Eye (tissue), 1 donor: ENCODE measurements at regions not wholly inside any gene's neighbourhood (a gene's known extent, or its start where the extent isn't known, plus 50 kb on each side); places are given as distances from the start of the nearest gene placed in this dataset.

Experiments
- DNase-seq: peaks from one replicate; pipeline ENCODE4 v3.0.0-alpha.2; 2015

DNA sequence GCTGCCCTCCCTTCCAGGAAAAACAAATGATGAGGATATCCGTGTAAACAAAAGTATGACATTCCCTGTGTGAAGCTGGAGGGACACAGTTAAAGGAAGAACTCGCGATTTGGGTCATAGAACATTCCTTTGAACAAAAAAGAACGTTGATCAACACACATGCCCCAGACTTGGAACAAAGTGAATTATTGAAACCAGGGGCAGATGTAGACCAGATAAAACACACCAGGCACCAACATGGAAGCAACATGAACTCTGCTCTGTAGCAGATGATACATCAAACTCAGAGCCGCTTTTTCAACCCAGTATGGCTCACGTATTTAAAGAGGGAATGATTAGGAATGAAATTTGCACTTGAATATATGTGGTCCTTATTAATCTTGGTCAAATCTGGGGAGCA is 206.5 kb downstream of the TMEM182 start:
- no peak for DNase-seq

GRCh38 chr2:102971701-102972100 is 209.9 kb downstream of the TMEM182 start:
- no peak for DNase-seq

DNA sequence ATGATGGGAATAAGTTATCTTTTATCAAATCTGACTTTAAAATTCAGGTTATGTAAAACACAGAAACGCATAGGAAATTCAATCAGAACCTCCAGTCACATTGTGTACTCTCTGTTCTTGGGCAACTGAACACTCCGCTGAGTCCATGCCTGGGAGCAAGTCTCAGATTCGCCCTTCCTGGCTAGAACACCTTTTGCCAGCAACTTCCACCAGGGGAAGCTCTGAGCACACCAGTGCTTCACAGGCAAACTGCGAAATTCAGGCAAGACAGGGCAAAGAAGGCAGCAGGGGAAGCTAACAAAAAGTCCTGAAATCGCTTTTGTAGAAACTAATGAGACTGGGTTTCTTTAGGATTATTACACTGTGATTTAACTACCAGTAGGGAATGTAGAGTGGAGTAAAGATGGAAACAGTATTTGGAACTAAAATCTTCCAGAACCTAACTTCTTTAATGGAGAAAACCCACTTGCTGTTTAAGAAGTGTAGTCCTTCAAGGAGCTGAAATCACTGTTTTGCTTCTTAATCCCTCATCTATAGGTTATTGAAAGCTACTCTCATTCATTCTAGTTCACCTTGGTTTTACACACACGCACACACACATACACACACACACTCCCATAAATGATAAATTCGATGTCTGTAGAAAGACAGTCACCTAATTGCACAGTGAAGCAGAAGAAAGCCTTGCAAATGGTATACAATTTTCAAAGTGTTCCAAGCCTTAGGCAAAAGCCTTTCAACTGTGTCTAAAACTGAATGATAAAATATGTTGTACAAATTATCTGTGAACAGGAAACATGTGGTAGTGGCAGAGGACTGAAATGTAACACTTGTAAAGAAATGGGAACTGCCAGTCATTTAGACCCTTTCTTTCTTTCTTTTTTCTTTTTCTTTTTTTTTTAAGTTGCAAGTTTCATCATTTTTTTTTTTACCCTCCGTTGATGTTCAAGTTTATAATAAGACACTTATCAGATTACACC is 214.5 kb downstream of the TMEM182 start:
- peak; percentile 85 for DNase-seq

DNA sequence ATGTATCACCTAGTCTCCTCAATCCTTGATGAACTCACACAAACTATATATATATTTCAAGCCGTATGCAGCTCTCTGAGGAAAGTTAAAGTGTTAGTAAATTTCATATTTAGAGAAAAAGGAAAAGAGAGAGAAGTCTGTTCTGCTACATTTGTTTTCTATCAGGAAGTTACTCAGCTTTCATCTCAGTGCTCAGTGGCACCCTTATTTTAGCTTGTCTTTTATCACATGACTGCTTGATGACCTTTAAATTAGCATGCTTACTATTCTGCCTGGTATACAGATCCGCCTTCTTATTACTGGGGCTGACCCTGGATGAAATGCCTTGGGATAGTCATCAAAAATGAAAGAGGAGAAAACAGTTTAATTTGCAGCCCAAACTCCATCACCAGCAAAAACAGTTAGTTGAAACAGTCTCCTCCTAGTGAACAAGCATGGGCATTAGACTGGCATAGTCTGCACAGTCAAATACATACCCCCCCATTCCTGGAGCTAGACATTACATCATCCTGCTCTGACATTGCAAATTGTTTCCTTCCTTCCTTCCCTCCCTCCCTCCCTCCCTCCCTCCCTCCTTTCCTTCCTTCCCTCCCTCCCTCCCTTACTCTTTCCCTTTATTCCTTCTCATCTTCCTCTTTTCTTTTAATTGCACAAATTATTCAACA is 215.7 kb downstream of the TMEM182 start:
- DNase-seq = no peak

GRCh38 chr2:102978091-102978490 is 216.3 kb downstream of the TMEM182 start:
- DNase-seq = no peak

DNA sequence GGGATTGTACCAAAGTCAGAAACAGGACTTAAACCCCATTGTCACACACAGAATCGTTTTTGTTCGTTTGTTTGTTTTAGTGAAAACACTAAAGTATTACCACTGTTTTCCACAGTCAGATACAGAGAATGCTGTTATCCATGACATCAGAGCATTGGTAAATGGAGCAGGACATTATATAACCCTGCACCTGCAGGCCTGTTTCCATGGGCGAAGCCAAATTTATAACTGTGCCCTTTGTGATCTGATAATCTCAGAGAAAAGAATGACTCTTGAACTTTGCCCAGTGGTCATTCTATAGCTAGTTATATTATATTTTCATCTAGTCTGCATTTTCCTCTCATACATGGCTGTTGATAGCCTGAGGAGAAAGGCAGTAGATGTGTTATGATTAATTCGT is 217.6 kb downstream of the TMEM182 start:
- no peak for DNase-seq

- DNase-seq = peak; percentile 13
Observed at GRCh38 chr2:102983786-102984185, 222.0 kb downstream of the TMEM182 start.

DNA sequence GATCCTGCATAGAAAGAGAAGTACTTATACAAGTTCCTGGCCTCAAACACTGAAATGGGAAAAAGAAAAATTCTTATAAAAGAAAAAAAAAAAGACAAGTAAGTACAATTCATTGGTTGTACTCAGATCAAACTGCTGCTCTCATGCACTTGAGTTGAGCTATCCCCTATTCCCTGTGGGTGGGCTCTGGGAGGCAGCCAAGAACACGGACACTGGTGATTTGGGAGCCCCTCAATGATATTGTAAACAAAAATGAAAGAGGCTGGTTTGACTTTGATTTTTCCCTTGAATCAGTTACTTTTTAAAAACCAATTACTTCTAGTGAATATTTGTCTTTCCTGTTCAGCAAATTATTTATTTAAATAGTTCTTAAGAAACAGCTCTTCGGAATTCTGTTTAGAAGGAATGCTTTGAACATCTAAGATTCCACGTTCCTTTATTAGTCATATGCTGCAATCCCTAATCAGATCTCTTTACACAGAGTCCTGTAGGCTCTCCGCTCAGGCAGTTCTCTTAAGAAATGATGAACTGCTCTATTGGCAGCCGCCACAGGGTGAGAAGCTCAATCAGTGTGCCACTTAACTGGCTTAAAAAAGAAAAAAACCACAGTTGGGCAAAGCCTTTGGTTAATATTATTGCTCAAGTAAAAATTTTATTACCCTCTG is 225.1 kb downstream of the TMEM182 start:
- DNase-seq = no peak

DNA sequence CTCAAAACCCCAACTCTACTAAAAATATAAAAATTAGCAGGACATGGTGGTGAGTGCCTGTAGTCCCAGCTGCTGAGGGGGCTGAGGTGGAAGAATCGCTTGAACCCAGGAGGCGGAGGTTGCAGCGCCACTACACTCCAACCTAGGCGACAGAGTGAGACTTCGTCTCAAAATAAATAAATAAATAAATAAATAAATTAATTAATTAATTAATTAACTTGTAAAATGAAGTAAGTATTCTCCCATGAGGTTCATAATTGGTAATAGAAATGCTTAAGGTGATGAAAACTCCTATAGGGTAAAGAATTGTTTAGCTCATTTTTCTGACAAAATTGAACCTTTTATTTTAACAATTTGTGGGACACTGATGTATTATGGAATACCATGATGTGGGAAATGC is 230.8 kb downstream of the TMEM182 start:
- DNase-seq = no peak

- DNase-seq = no peak
Observed at GRCh38 chr2:102999958-103000357, 238.1 kb downstream of the TMEM182 start.

GRCh38 chr2:103002954-103003353 is 241.1 kb downstream of the TMEM182 start:
- DNase-seq = no peak

- DNase-seq = no peak
Observed at GRCh38 chr2:103003750-103004260, 242.0 kb downstream of the TMEM182 start.

DNA sequence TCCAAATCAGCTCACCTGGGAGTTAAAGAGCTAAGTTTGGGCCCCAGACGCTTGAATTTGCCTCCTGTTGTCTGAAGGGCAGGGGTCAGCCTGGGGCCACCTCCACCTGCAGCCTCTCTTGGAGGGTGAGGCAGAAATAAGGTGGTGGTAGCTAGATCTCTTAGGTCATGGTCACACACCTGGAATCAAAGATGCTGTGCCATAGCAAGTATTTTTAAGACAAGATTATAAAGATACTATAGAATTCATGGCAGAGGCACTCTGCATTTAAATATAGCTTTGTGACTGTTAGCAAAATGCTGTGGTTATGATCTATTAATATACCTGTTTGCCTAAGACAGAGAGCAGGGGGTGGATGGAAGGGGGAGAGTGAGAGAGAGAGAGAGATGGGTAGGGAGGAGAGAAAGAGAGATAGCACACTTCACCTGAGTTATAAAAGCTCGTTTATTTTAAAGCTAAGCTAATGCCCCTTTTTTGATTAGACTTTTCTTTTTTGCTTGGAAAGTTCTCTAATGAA is 242.7 kb downstream of the TMEM182 start:
- no peak for DNase-seq

DNA sequence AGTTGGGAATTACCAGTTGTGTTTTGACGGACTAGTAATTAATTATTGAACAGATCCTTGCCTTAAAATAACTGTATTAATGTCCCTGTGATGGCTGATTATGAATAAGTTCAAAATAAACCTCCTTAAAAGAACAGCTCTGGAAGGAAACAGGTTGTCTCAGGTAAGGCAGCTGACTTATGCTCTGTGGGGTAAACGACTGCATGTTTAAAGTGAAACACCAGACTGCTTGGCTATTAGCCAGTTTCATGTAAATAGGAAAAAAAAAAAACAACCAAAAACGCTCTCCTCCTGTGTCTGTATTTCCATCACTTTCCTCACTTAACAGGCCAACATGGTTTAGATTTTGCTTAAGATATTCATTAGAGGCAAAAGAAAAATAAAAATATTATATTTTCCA is 243.6 kb downstream of the TMEM182 start:
- no peak for DNase-seq

- no peak for DNase-seq
Observed at GRCh38 chr2:103007086-103007485, 245.3 kb downstream of the TMEM182 start.

GRCh38 chr2:103008586-103008985 is 246.8 kb downstream of the TMEM182 start:
- peak; percentile 12 for DNase-seq

DNA sequence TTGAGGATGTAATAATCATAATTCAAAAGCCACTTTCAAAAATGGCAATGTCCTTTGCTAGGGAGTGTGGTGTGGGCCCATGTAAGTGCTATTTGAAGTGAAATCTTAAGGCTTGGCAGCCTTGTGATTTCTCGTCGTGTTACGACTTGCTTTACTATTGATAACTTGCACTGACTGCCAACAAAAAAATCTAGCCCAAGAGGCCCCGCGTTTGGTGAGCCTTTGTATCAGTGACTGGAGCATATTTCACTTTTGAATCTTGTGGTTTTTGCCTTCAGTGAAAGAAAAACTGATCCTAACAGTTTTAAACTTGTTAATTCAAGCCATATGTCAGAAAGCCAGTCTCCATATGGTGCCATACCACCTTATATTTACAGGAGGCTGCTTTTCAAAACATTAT is 248.0 kb downstream of the TMEM182 start:
- peak; percentile 41 for DNase-seq

DNA sequence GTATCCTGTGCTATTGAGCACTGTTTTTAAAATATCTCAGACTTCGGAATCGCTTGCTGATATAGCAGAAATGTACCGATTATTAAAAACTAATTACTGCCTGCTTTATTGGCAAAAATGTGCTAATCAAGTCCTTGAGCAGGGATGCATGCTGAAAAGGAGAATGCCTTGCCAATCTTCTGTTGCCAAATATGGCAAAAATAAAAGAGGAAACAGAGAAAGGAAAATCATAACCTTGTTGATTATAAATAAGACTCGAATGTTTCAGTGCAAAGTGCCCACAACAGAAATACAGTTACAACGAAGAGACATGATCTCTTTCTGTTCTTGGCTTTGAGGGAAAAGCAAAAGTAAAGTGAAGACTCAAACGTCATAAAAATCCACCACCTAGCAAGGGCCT is 248.5 kb downstream of the TMEM182 start:
- DNase-seq = peak; percentile 6

DNA sequence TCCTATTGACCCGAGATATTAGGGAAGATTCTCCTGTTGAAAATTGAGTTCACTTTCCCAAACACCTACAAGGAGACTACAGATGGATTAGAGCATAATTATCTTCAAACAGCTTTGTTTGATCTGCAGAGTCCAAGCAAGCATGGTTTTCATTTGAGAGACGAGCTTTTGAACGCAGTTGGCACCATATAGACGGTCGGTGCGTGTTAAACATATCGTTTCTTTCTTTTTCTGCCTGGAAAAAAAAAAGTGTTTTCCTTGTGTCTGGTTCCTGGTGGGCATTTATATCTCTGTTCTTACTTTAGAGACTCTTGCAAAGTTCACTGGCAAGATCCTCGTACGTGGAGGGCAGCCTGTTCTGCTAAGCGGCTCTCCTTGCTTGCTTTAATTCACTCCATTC is 248.9 kb downstream of the TMEM182 start:
- DNase-seq = no peak

DNA sequence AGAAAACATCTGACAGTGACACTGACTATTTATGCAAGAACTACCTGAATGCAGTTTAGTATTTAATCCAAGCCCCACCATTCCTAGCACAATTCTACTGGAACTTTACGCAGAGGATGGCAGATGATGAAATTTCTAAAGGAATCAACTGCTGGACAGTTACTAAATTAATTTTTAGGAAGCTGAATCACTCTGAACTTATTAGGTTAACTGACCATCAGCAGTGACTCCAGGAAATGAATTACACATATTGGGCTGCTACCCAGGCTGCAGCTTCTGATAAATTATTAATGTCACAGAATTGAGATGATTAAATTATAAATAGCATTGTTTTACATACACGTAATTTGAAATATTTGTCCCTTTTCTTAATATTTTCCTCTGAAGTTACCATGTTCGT is 250.8 kb downstream of the TMEM182 start:
- no peak for DNase-seq

DNA sequence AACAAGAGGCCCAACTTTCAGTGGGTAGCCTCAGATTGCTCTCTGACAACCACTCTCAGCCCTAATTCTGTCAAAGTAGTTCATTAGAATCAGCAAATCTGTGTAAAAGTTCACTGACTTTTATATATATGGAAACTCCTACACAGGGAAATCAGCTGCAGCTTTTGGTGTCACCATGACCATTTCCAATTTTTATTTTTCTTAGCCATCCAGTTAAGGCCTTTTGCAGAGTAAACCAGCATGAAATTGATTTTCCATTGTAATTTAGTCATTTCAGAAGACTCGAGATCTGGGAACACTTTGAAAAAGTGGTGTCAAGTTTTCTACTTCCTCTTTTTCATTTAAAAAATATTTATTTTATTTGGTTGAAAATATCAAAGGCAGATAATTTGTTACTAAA is 263.2 kb downstream of the TMEM182 start:
- no peak for DNase-seq

GRCh38 chr2:103028181-103028580 is 266.4 kb downstream of the TMEM182 start:
- no peak for DNase-seq
